GM12891 (cell line): ENCODE measurements at regions not wholly inside any gene's neighbourhood (a gene's known extent, or its start where the extent isn't known, plus 50 kb on each side); places are given as distances from the start of the nearest gene placed in this dataset.

Source experiments
- POLR2A ChIP-seq: IDR thresholded peaks from 2 replicates; pipeline ENCODE4 v1.6.1; 2011; ENCODE audit warnings: low read depth, low read length, control low read depth
- TAF1 ChIP-seq: IDR thresholded peaks from 2 replicates; pipeline ENCODE4 v1.6.1; 2011; ENCODE audit warnings: low read depth, low read length, control low read depth

- TF ChIP-seq POLR2A (no peak), TAF1 (no peak)
Measured at GRCh38 chr5:32866138-32866537, 155.0 kb downstream of the NPR3 start.
